Liver (tissue), 3 donors: ENCODE measurements at regions not wholly inside any gene's neighbourhood (a gene's known extent, or its start where the extent isn't known, plus 50 kb on each side); places are given as distances from the start of the nearest gene placed in this dataset.

ENCODE experiments used
- EGR1 ChIP-seq, 2 donors: IDR thresholded peaks; 2 replicates each; pipeline ENCODE4 v1.6.1; 2016 to 2018; ENCODE audit warnings: antibody characterized with exemption in 2 of 2, low read depth in 2 of 2
- FOXA1 ChIP-seq: IDR thresholded peaks from 2 replicates; pipeline ENCODE4 v1.6.1; 2016; ENCODE audit warnings: antibody characterized with exemption
- FOXA2 ChIP-seq: IDR thresholded peaks from 2 replicates; pipeline ENCODE4 v1.6.1; 2016; ENCODE audit warnings: antibody characterized with exemption
- MAX ChIP-seq: IDR thresholded peaks from 2 replicates; pipeline ENCODE4 v1.6.1; 2016; ENCODE audit warnings: antibody characterized with exemption
- RAD21 ChIP-seq, 2 donors: IDR thresholded peaks; 2 replicates each; pipeline ENCODE4 v1.6.1; 2016; ENCODE audit warnings: antibody characterized with exemption in 2 of 2, mild to moderate bottlenecking in 2 of 2
- RXRA ChIP-seq, 2 donors: IDR thresholded peaks; 2 replicates each; pipeline ENCODE4 v1.6.1; 2017 to 2018; ENCODE audit warnings: antibody characterized with exemption in 2 of 2, mild to moderate bottlenecking in 1 of 2
- SP1 ChIP-seq: IDR thresholded peaks from 2 replicates; pipeline ENCODE4 v1.6.1; 2018; ENCODE audit warnings: antibody characterized with exemption, mild to moderate bottlenecking
- TF ChIP-seq, protein P1 (sequence below): fragments of 150-350 bp; IDR thresholded peaks from 2 replicates; pipeline ENCODE4 v1.5.1; 2017; ENCODE audit warnings: improper control_type of control experiment, low read depth, low read length; ENCODE audit not compliant: missing input control
- donor health status: healthy.
- donor health status: healthy.

GRCh38 chr21:29231756-29232529 lies 66.8 kb upstream of the BACH1 start:
- no peak for TF ChIP-seq FOXA1
- no peak for TF ChIP-seq EGR1 (IDR thresholded peaks at IDR 0.05; ENCODE audit: low read depth in 2 of 2)
- TF ChIP-seq RXRA (IDR thresholded peaks at IDR 0.05) = no peak
- no peak for TF ChIP-seq FOXA2
- no peak for TF ChIP-seq SP1
- TF ChIP-seq, protein P1, sequence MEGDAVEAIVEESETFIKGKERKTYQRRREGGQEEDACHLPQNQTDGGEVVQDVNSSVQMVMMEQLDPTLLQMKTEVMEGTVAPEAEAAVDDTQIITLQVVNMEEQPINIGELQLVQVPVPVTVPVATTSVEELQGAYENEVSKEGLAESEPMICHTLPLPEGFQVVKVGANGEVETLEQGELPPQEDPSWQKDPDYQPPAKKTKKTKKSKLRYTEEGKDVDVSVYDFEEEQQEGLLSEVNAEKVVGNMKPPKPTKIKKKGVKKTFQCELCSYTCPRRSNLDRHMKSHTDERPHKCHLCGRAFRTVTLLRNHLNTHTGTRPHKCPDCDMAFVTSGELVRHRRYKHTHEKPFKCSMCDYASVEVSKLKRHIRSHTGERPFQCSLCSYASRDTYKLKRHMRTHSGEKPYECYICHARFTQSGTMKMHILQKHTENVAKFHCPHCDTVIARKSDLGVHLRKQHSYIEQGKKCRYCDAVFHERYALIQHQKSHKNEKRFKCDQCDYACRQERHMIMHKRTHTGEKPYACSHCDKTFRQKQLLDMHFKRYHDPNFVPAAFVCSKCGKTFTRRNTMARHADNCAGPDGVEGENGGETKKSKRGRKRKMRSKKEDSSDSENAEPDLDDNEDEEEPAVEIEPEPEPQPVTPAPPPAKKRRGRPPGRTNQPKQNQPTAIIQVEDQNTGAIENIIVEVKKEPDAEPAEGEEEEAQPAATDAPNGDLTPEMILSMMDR = no peak
- TF ChIP-seq RAD21 (IDR thresholded peaks at IDR 0.05) = no peak
- TF ChIP-seq MAX = no peak
